ENCODE measurements at regions not wholly inside any gene's neighbourhood (a gene's known extent, or its start where the extent isn't known, plus 50 kb on each side); places are given as distances from the start of the nearest gene placed in this dataset.

GRCh38 chr1:37167479-37167878 lies 133.2 kb upstream of the GRIK3 start:
- no peak overlapping the region for H3K27ac Mint-ChIP-seq
- WGBS (ENCODE audit: extremely low coverage, insufficient read length, low lambda C conversion rate), result no CpG with 5 or more reads among the region's 1 CpG
- no peak overlapping the region for H3T11ph ChIP-seq (ENCODE audit: low read length)

More at GRCh38 chr1:37167479-37167878, 133.2 kb upstream of the GRIK3 start:
- Histone ChIP-seq H3K23ac (ENCODE audit: insufficient read length, low read depth, low read length) (no peak overlapping the region), H4K8ac (replicated peaks; ENCODE audit: insufficient read length, low read depth, low read length) (no peak overlapping the region), H3K79me2 (ENCODE audit: insufficient read depth, low read length) (no peaks in the 10 kb centered on the region), H3K4me1 (ENCODE audit: insufficient read depth, low read length) (no peaks in the 10 kb centered on the region), H4K5ac (ENCODE audit: insufficient read length, low read depth, low read length) (no peak overlapping the region), H2BK20ac (ENCODE audit: low read depth, low read length, poor library complexity, severe bottlenecking) (no peak overlapping the region), H3K18ac (ENCODE audit: insufficient read length, low read depth, low read length) (no peak overlapping the region), H2AFZ (ENCODE audit: low read length) (no peak overlapping the region), H2BK120ac (ENCODE audit: low read depth, low read length, poor library complexity, severe bottlenecking) (no peak overlapping the region), H2BK5ac (ENCODE audit: insufficient read length, low read length) (no peak overlapping the region), H2BK12ac (ENCODE audit: insufficient read length, low read depth, low read length) (no peak overlapping the region), H2AK5ac (ENCODE audit: insufficient read length, low read length) (no peak overlapping the region), H3K56ac (ENCODE audit: insufficient read length, low read depth, low read length) (no peak overlapping the region), H3K4ac (ENCODE audit: low read depth, low read length) (no peak overlapping the region), H3K9ac (ENCODE audit: extremely low read depth, insufficient read length, low read length) (no peak overlapping the region), H4K91ac (ENCODE audit: insufficient read length, low read depth, low read length) (no peak overlapping the region), H3K27ac (ENCODE audit: insufficient read length, low read depth, low read length) (no peak overlapping the region), H3K23me2 (ENCODE audit: insufficient read length, low read depth, low read length, poor library complexity, severe bottlenecking) (no peaks in the 10 kb centered on the region), H3K9me3 (ENCODE audit: control insufficient read depth, low read depth, low read length) (no peaks in the 10 kb centered on the region), H3K4me2 (ENCODE audit: insufficient read depth, insufficient read length, low read length) (no peak overlapping the region), H3K79me1 (ENCODE audit: insufficient read depth, low read depth, low read length, poor library complexity, severe bottlenecking) (no peaks in the 10 kb centered on the region), H2BK15ac (ENCODE audit: low read depth, low read length) (no peak overlapping the region), H4K20me1 (ENCODE audit: control insufficient read depth, insufficient read depth, insufficient read length) (no peaks in the 10 kb centered on the region), H3K14ac (ENCODE audit: insufficient read depth, low read length) (no peak overlapping the region), H3K27me3 (ENCODE audit: insufficient read depth, low read length) (no peaks in the 10 kb centered on the region)
- Mint-ChIP-seq H3K9me3 (peaks cover 6 to 10% of the 10 kb centered on the region in 2 experiments; a peak in 4 of 5 replicates), H3K4me3 (no peak overlapping the region), H3K4me1 (peaks cover 0 to 5% of the 10 kb centered on the region in 2 experiments; a peak in 1 of 4 replicates), H3K36me3 (ENCODE audit: insufficient read depth in 1 of 3, low read depth in 3 of 3) (no peaks in the 10 kb centered on the region), H3K27me3 (ENCODE audit: low read depth) (no peaks in the 10 kb centered on the region)
- TF ChIP-seq CTCF (conservative IDR thresholded peaks at IDR 0.05), result no peak
- no peak for DNase-seq

Measured in H9 (cell line).